Stimulated activated CD8-positive, alpha-beta memory T cell treated with anti-CD3 and anti-CD28 coated beads, Interleukin-15, amount 100 ng/mL, for 4 hours (primary cell): ENCODE measurements at regions not wholly inside any gene's neighbourhood (a gene's known extent, or its start where the extent isn't known, plus 50 kb on each side); places are given as distances from the start of the nearest gene placed in this dataset.

Experiments used
- DNase-seq, 2 donors: peaks; one replicate each; pipeline ENCODE4 v3.0.0-alpha.2; 2020; ENCODE audit warnings: low read depth in 2 of 2

DNA sequence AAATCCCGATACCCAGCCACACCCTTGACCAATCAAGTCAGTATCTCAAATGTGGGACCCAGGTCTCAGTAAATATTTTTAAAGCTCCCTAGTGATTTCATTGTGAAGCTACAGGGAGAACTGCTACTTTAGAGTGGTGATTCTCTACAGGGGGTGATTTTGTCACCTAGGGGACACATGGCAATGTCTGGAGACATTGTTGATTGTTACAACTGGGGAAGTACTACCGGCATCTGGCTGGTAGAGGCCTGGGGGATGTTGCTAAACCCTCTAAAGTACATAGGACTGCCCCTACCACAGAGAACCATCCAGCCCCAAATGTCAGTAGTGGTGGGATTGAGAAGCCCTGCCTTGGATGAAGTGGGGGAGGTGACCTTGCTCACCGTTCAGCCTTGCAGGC lies 152.9 kb downstream of the RPS24 start:
- DNase-seq: no peak

GRCh38 chr10:78187371-78187770 lies 153.7 kb downstream of the RPS24 start:
- no peak for DNase-seq

- no peak for DNase-seq
Measured at GRCh38 chr10:78188446-78188845, 154.8 kb downstream of the RPS24 start.

DNA sequence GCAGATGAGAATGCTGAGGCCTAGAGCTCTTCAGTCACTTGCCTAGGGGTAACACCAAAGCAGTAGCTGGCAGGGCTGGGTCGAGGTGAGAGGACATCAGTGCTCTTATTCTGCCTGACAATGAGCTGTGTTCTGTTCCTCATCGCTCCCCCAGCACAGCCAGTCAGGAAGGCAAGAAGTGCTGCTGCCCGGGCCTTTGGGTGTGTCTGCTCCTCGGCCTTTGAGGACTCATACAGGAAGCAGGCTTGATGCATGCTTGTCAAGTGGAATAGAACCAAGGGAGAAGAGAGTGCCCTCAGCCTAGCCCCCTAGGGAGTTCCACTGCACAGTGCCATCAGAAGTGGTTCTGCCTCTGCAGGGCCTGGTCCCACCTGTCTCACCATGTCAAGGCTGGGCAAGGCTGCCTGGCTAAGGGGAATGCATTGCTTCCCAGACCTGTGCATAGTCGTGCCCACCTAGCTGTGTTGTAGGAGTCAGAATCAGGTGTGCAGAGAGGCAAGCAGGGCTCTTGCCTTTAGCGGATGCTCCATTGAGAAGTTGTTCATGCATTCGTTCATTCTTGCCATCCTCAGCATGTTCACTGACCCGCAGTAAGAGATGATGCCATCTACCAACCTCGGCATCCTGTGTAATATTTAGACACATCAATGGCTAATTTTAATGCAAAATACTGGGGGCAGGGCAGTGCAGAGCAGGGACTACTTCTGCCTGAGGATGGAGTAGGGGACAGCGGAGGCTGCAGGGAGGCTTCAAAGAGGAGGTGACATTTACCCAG lies 156.6 kb downstream of the RPS24 start:
- no peak for DNase-seq

GRCh38 chr10:78191301-78191700 lies 157.6 kb downstream of the RPS24 start:
- no peak for DNase-seq

DNA sequence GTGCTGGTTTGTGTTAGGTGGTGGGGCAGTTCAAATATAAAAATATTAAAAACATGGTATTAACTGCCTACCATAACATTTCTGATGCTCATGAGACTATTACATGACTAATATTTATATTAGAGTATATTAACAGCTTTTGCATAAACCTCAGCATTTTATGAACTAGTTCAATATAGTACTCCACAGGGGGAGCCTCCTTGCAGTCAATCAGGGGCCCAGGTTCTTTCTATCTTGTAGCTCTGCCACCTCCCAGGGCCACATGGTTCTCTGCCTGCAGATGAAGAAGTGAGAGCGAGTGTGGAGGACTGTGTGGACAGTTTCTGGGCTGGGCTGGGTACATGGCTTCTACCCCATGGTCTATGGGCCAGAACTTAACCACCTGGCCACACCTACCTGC lies 159.5 kb downstream of the RPS24 start:
- no peak for DNase-seq

GRCh38 chr10:78194050-78194449 lies 160.4 kb downstream of the RPS24 start:
- no peak for DNase-seq

DNA sequence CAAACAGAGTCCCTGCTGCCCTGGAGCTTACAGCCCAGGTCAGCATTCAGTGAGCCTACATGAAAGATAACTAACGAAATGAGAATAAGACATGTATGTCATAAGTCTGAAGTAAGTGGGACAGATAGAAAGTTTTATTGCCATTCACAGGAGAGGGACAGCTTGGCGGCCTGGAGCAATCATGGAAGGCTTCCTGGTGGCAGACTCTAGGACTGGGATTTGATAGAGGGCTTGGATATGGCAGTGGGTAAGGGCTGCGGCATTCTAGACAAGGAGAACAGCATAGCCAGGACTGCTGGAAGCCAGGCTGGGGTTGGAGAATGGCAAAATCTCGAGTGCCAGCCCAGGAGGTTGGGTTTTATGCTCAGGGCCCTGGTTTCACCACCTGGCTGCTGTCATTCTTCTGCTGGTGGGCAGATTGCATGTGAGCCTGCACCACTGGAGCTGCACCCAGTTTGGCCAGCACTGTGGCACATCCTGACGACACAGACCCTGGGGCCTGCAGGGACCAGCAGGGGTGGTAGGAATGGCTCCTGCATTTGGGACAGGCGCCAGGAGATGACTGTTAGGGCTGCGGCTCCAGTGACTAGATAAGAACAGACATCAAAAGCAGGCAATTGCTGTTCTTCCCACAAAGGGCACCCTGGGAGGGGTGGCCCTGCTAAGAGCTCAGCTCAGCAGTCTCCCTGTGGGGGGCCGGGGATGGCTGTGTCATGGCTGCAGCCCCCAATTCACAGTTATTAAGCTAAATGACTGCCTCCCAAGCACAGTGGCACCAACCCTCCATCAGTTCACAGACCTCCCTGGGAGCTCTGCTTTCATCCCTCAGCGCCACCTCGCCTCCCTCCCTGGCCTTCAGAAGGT lies 161.1 kb downstream of the RPS24 start:
- no peak for DNase-seq

DNA sequence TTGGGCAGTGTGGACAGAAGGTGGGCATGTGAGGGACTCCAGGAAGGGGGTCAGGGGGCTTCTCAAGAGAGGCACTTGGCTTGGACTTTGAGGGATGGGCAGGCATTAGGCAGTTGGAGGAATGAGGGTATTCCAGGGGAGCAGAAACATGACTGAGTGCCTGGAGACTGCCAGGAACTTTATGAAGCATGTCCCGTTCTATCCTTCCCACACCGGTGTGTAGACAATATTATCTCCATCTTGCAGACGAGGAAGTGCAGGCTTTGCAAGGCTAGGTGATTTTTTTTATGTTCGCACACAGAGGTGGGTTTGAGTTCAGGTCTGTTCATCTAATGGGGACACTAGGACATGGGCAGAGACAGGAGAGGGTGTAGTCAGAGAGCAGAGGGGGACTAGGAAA lies 162.7 kb downstream of the RPS24 start:
- DNase-seq: no peak

- no peak for DNase-seq
Measured at GRCh38 chr10:78196964-78197363, 163.3 kb downstream of the RPS24 start.

DNA sequence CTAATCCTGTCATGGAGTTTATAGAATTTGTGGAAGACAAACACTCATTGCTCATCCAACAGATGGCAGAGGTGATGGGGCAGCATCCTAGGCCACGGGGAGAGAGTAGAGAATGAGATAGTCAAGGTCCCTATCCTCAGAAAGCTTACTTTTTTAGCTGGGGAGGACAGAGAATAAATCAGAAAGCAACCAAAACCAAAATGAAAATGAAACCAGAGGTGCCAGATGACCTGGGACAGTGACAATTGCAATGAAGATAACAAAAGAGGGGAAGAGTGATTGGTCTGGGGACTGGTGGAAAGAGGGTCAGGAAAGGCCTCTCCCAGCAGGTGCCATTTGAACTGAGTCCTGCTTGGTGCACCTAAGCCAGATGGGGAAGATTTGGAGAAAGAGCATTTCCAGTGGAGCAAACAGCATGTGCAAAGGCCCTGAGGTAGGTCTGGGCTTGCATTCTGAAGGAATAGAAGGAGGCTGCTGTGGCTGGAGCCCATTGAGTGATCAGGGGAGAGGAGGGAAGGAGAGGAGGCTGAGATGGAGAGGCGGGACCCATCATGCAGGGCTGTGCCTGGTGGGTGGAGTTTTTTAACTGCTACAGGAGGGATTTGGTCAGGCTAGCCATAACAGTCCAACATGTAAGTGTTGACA lies 164.1 kb downstream of the RPS24 start:
- no peak for DNase-seq

GRCh38 chr10:78199005-78199725 lies 165.5 kb downstream of the RPS24 start:
- no peak for DNase-seq

DNA sequence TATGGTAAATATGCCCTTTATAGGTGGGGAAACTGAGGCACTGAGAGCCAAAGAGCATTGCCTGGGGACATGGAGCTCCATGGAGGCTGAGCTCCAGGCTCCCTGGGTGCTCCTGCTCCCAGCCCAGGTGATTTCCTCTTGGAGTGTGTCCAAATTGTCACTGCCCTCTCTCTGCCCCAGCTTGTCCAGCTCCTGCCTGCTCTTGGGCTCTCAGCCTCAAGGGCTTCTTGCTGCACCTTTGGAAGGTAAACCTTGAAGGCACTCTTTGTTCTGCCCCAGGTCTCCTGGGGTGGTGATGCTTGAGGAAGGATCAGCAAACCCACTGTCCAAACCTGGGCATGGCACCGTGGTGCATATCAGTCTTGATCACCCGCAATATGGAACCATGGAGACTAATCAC lies 166.1 kb downstream of the RPS24 start:
- no peak for DNase-seq

GRCh38 chr10:78200686-78201085 lies 167.0 kb downstream of the RPS24 start:
- DNase-seq: no peak

DNA sequence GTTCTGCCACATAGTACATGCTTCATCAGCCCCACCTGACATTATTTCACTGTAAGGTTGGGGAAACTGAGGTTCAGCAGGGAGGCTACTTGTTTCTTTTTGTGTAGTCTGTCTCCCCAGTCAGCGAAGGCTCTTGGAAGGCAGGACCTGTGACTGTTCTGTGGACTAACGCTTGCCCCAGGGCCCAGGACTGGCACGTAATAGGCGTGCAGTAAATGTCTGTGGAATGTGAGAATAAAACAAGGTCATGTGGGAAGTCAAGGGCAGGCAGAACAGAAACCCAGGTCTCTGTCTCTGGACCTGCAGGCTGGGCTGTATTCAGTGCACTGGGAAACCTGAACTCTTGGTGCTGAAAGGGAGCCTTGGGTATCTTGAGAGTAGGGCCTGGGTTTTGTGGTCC lies 168.7 kb downstream of the RPS24 start:
- no peak for DNase-seq

- no peak for DNase-seq
Measured at GRCh38 chr10:78203915-78204818, 170.5 kb downstream of the RPS24 start.

DNA sequence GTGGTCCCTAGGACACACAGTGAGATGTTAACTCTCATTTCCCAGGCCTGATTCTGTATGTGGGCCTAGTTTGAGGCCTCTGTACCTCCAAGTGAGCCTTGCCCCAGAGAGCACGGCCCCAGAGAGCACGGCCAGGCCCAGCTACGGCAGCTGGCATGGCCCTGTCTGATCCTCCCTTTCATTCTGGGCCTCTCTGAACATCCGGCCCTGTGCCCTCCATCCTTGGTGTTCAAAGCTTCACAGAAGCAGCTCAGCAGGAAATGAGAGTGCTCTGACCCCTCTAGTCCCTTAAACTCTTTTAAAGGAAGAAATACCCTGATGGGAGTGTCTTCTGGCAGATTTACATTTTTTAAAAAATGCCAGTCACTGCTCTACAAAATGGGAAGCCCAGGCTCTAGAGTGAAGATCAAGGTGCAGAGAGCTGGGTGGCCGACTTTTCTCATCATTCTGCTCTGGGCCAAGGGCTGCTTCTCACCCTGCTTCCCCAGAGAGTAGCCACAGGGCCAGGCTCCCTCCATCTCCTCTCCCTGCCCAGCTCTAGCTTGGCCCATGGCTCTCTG lies 171.9 kb downstream of the RPS24 start:
- DNase-seq: no peak

DNA sequence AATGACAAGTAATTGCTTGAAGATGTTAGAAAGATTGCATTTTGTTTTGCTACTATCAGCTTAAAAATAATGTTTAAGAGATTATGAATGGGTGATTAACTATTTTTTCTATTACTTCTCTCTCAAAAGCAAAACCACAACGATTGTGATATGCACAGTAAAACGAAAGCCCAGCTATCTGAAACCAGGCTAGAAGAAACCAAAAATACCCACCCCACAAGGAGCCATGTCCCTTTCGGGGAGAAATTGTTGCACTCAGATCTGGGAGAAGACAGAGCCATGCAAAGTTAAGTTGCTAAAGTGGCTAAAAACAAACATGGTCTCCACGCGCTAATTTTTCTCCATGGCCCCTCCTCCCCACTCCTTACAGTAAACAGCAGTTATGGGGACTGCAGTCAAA lies 173.6 kb downstream of the RPS24 start:
- DNase-seq: no peak

DNA sequence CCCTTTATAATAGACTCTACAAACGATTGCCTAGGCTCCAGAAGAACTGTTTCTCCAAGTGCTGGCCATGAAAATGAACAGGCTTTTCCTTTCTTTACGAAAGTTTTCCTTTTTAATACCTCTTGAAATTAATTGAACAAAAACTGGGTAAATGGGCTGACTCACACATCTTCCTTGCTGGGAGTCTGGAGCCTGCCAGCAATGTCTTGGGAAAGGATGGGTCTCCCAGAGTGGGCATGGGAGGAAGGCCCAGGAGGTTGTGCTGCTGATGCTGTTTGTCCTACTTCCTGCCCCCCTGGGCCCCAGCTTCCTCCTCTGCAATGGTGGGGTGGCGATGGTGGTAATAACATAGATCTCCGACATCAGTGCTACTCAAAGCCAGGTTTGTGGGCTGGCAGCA lies 174.1 kb downstream of the RPS24 start:
- DNase-seq: no peak

DNA sequence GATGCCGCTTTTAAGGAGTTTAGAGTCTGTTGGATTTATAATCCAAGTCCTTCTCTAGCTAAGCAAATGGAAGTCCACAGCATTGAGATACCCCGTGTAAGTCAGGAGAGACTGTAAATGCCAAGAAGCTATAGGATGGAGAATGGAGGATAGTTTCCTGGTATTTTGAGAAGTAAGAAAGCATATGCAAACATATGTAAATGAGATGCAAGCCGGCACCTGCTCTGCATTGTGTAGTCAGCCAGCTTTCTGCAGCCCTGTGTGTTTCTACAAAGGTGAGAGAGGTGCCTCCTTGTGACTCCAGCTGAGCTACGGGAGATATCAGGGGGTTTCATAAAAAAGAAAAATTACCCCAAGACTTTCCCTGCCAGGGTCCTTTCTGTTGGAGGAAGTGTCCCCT lies 176.3 kb downstream of the RPS24 start:
- DNase-seq: no peak

GRCh38 chr10:78210548-78210947 lies 176.9 kb downstream of the RPS24 start:
- DNase-seq: no peak
